Stomach (tissue), 4 donors: ENCODE measurements at regions not wholly inside any gene's neighbourhood (a gene's known extent, or its start where the extent isn't known, plus 50 kb on each side); places are given as distances from the start of the nearest gene placed in this dataset.

Experiments
- CTCF ChIP-seq, 7 experiments: fragments of 450-650 bp in 4 of 7; fragments of 200-600 bp in 3 of 7; sonication (generic) in 3 of 7; IDR thresholded peaks; one replicate each; pipeline ENCODE4 v1.5.1; 2016 to 2019; ENCODE audit warnings: antibody characterized with exemption in 7 of 7, control low read depth in 2 of 7, mild to moderate bottlenecking in 1 of 7
- EP300 ChIP-seq: sonication (generic); formaldehyde crosslinking; IDR thresholded peaks from one replicate; pipeline ENCODE4 v1.6.1; 2017; ENCODE audit warnings: antibody characterized with exemption
- POLR2A ChIP-seq, 4 donors: fragments of 450-650 bp; IDR thresholded peaks; one replicate each; pipeline ENCODE4 v1.6.1; 2016; ENCODE audit warnings: antibody characterized with exemption in 4 of 4, control low read depth in 2 of 4, mild to moderate bottlenecking in 1 of 4, moderate library complexity in 1 of 4
- POLR2AphosphoS5 ChIP-seq, 3 donors: sonication (generic); formaldehyde crosslinking; IDR thresholded peaks; one replicate each; pipeline ENCODE4 v1.6.1; 2016; ENCODE audit warnings: antibody characterized with exemption in 3 of 3

GRCh38 chr10:9898633-9899395 lies 1118.9 kb upstream of the CELF2 start:
- TF ChIP-seq CTCF (IDR thresholded peaks at IDR 0.05) (no peak), POLR2A (IDR thresholded peaks at IDR 0.05) (no peak), EP300 (no peak), POLR2AphosphoS5 (IDR thresholded peaks at IDR 0.05) (no peak)
